ENCODE measurements at regions not wholly inside any gene's neighbourhood (a gene's known extent, or its start where the extent isn't known, plus 50 kb on each side); places are given as distances from the start of the nearest gene placed in this dataset.
"Not testable (repeated sequence)": the region's sequence is repeated elsewhere in the genome, so short reads cannot be mapped to it uniquely, and the experiment has no call there.

- not testable (repeated sequence) for DNase-seq (ENCODE audit: low read depth)
Observed at GRCh38 chrX:67213686-67214085, 330.1 kb upstream of the AR start.

- DNase-seq (ENCODE audit: low read depth): no peak
Observed at GRCh38 chrX:67207912-67208311, 335.9 kb upstream of the AR start.

- no peak for DNase-seq (ENCODE audit: low read depth)
Observed at GRCh38 chrX:67159437-67159836, 384.4 kb upstream of the AR start.

- no peak for DNase-seq (ENCODE audit: low read depth)
Observed at GRCh38 chrX:67114635-67115034, 429.2 kb upstream of the AR start.

GRCh38 chrX:67105758-67106116 lies 438.1 kb upstream of the AR start:
- DNase-seq (ENCODE audit: low read depth): no peak

GRCh38 chrX:67104982-67105757 lies 438.7 kb upstream of the AR start:
- no peak for DNase-seq (ENCODE audit: low read depth)

- DNase-seq (ENCODE audit: low read depth): no peak
Observed at GRCh38 chrX:67100031-67100884, 443.6 kb upstream of the AR start.

- no peak for DNase-seq (ENCODE audit: low read depth)
Observed at GRCh38 chrX:67094061-67094460, 449.8 kb upstream of the AR start.

GRCh38 chrX:67050760-67051159 lies 411.9 kb upstream of the EDA2R start:
- no peak for DNase-seq (ENCODE audit: low read depth)

- no peak for DNase-seq (ENCODE audit: low read depth)
Observed at GRCh38 chrX:67044866-67045265, 406.0 kb upstream of the EDA2R start.

GRCh38 chrX:67044029-67044653 lies 405.3 kb upstream of the EDA2R start:
- DNase-seq (ENCODE audit: low read depth): no peak

- no peak for DNase-seq (ENCODE audit: low read depth)
Observed at GRCh38 chrX:67004451-67004850, 365.6 kb upstream of the EDA2R start.

- no peak for DNase-seq (ENCODE audit: low read depth)
Observed at GRCh38 chrX:66994729-66995128, 355.9 kb upstream of the EDA2R start.

GRCh38 chrX:66992077-66992476 lies 353.2 kb upstream of the EDA2R start:
- DNase-seq (ENCODE audit: low read depth): not testable (repeated sequence)

GRCh38 chrX:66988331-66988730 lies 349.5 kb upstream of the EDA2R start:
- DNase-seq (ENCODE audit: low read depth): no peak

- no peak for DNase-seq (ENCODE audit: low read depth)
Observed at GRCh38 chrX:66961665-66962064, 322.8 kb upstream of the EDA2R start.

GRCh38 chrX:66931713-66932112 lies 292.8 kb upstream of the EDA2R start:
- no peak for DNase-seq (ENCODE audit: low read depth)

- DNase-seq (ENCODE audit: low read depth): not testable (repeated sequence)
Observed at GRCh38 chrX:66930516-66930915, 291.6 kb upstream of the EDA2R start.

GRCh38 chrX:66920296-66920695 lies 281.4 kb upstream of the EDA2R start:
- no peak for DNase-seq (ENCODE audit: low read depth)

- no peak for DNase-seq (ENCODE audit: low read depth)
Observed at GRCh38 chrX:66919280-66919832, 280.5 kb upstream of the EDA2R start.

GRCh38 chrX:66918511-66918910 lies 279.6 kb upstream of the EDA2R start:
- DNase-seq (ENCODE audit: low read depth): no peak

GRCh38 chrX:66915893-66916292 lies 277.0 kb upstream of the EDA2R start:
- no peak for DNase-seq (ENCODE audit: low read depth)

- DNase-seq (ENCODE audit: low read depth): no peak
Observed at GRCh38 chrX:66914080-66914479, 275.2 kb upstream of the EDA2R start.
